Gastrocnemius medialis (tissue), 4 donors: ENCODE measurements at regions not wholly inside any gene's neighbourhood (a gene's known extent, or its start where the extent isn't known, plus 50 kb on each side); places are given as distances from the start of the nearest gene placed in this dataset.

ENCODE experiments used
- ATAC-seq, 2 donors: fragments of 150-250 bp; one replicate each; pipeline ENCODE4 v1.9.1; 2016
- DNase-seq, 2 donors: peaks; one replicate each; pipeline ENCODE4 v3.0.0-alpha.2; 2019
- H3K27ac ChIP-seq, 4 donors: fragments of 200-600 bp; sonication (generic); 1 replicate in 1 of 4; 2 replicates in 3 of 4; pipeline ENCODE4 v1.5.1; 2016 to 2018; ENCODE audit warnings: mild to moderate bottlenecking in 2 of 4, moderate library complexity in 1 of 4
- H3K27me3 ChIP-seq, 3 donors: fragments of 200-600 bp; sonication (generic) in 2 of 3; 1 replicate in 1 of 3; 2 replicates in 2 of 3; pipeline versions ENCODE4 v1.5.1 to v1.6.0; 2016 to 2019; ENCODE audit warnings: mild to moderate bottlenecking in 1 of 3, moderate library complexity in 1 of 3
- H3K36me3 ChIP-seq, 2 donors: fragments of 200-600 bp; sonication (generic) in 1 of 2; one replicate each; pipeline ENCODE4 v1.5.1; 2017 to 2018
- H3K4me1 ChIP-seq, 2 donors: fragments of 200-600 bp; sonication (generic) in 1 of 2; one replicate each; pipeline ENCODE4 v1.5.1; 2016 to 2017; ENCODE audit warnings: mild to moderate bottlenecking in 2 of 2
- H3K4me3 ChIP-seq, 4 donors: fragments of 200-600 bp; sonication (generic) in 3 of 4; 1 replicate in 1 of 4; 2 replicates in 3 of 4; pipeline ENCODE4 v1.5.1; 2016 to 2019; ENCODE audit warnings: mild to moderate bottlenecking in 2 of 4
- H3K9me3 ChIP-seq, 3 donors: fragments of 200-600 bp; sonication (generic) in 2 of 3; 1 replicate in 1 of 3; 2 replicates in 2 of 3; pipeline ENCODE4 v1.5.1; 2016 to 2019
- CTCF ChIP-seq, 5 experiments: fragments of 450-650 bp in 3 of 5; fragments of 200-600 bp in 2 of 5; sonication (generic) in 2 of 5; IDR thresholded peaks in 4 of 5; conservative IDR thresholded peaks in 1 of 5; 1 replicate in 4 of 5; 2 replicates in 1 of 5; pipeline ENCODE4 v1.5.1; 2016 to 2019; ENCODE audit warnings: antibody characterized with exemption in 5 of 5, mild to moderate bottlenecking in 3 of 5, moderate library complexity in 3 of 5
- POLR2A ChIP-seq, 2 donors: fragments of 450-650 bp; IDR thresholded peaks; one replicate each; pipeline ENCODE4 v1.6.1; 2017; ENCODE audit warnings: antibody characterized with exemption in 2 of 2, mild to moderate bottlenecking in 2 of 2, moderate library complexity in 2 of 2
- in situ Hi-C, 4 donors: fragments of 200-750 bp; cut with MboI; loops; one replicate each; pipeline versions ENCODE4 v1.15.0 to v1.8.0; 2017; ENCODE audit warnings: low sequenced_read_pairs in 4 of 4
- intact Hi-C: fragments of 100-400 bp; cut with DNase I; formaldehyde crosslinking; loops from one replicate; pipeline ENCODE4 v1.15.1; 2023; ENCODE audit warnings: low total_unique reads

- ATAC-seq (no peak), DNase-seq (no peak)
- no peak overlapping the region for H3K4me3 ChIP-seq
- H3K4me1 ChIP-seq, result no peaks in the 10 kb centered on the region
- H3K27ac ChIP-seq, result no peak overlapping the region
- no peaks in the 10 kb centered on the region for H3K27me3 ChIP-seq
- intact Hi-C loops, result no loop called here
- no peak for TF ChIP-seq POLR2A (IDR thresholded peaks at IDR 0.05)
- TF ChIP-seq CTCF (IDR thresholded peaks at IDR 0.05 in 4 of 5, conservative IDR thresholded peaks at IDR 0.05 in 1 of 5), result no peak
- H3K9me3 ChIP-seq, result no peaks in the 10 kb centered on the region
- in situ Hi-C loops, result no loop called here
- H3K36me3 ChIP-seq, result no peaks in the 10 kb centered on the region
Observed at GRCh38 chr14:87397499-87397898, 595.5 kb downstream of the GALC start.

- no peaks in the 10 kb centered on the region for H3K9me3 ChIP-seq
- intact Hi-C loops (no loop called here), in situ Hi-C loops (no loop called here)
- no peak overlapping the region for H3K27ac ChIP-seq
- no peak for TF ChIP-seq POLR2A (IDR thresholded peaks at IDR 0.05)
- no peak for TF ChIP-seq CTCF (IDR thresholded peaks at IDR 0.05 in 4 of 5, conservative IDR thresholded peaks at IDR 0.05 in 1 of 5)
- DNase-seq, result no peak
- ATAC-seq, result no peak
- H3K4me1 ChIP-seq, result no peaks in the 10 kb centered on the region
- H3K36me3 ChIP-seq, result no peaks in the 10 kb centered on the region
- no peak overlapping the region for H3K4me3 ChIP-seq
- H3K27me3 ChIP-seq, result no peaks in the 10 kb centered on the region
Observed at GRCh38 chr14:87391066-87391465, 601.9 kb downstream of the GALC start.

GRCh38 chr14:87388946-87389345 lies 604.0 kb downstream of the GALC start:
- TF ChIP-seq POLR2A (IDR thresholded peaks at IDR 0.05) (no peak), CTCF (IDR thresholded peaks at IDR 0.05 in 4 of 5, conservative IDR thresholded peaks at IDR 0.05 in 1 of 5) (no peak)
- no peaks in the 10 kb centered on the region for H3K36me3 ChIP-seq
- no peak overlapping the region for H3K27ac ChIP-seq
- H3K4me3 ChIP-seq, result no peak overlapping the region
- H3K27me3 ChIP-seq, result no peaks in the 10 kb centered on the region
- no peaks in the 10 kb centered on the region for H3K4me1 ChIP-seq
- ATAC-seq (no peak), DNase-seq (no peak)
- intact Hi-C loops, result no loop called here
- no peaks in the 10 kb centered on the region for H3K9me3 ChIP-seq
- in situ Hi-C loops, result no loop called here

GRCh38 chr14:87387806-87388205 lies 605.2 kb downstream of the GALC start:
- Histone ChIP-seq H3K36me3 (no peaks in the 10 kb centered on the region), H3K4me1 (no peaks in the 10 kb centered on the region), H3K27me3 (no peaks in the 10 kb centered on the region), H3K27ac (no peak overlapping the region), H3K9me3 (no peaks in the 10 kb centered on the region), H3K4me3 (no peak overlapping the region)
- DNase-seq (no peak), ATAC-seq (no peak)
- intact Hi-C loops (no loop called here), in situ Hi-C loops (no loop called here)
- TF ChIP-seq POLR2A (IDR thresholded peaks at IDR 0.05) (no peak), CTCF (IDR thresholded peaks at IDR 0.05 in 4 of 5, conservative IDR thresholded peaks at IDR 0.05 in 1 of 5) (no peak)

GRCh38 chr14:87386524-87386923 lies 606.5 kb downstream of the GALC start:
- H3K36me3 ChIP-seq, result no peaks in the 10 kb centered on the region
- DNase-seq, result no peak
- H3K9me3 ChIP-seq, result no peaks in the 10 kb centered on the region
- TF ChIP-seq CTCF (IDR thresholded peaks at IDR 0.05 in 4 of 5, conservative IDR thresholded peaks at IDR 0.05 in 1 of 5), result no peak
- no peak for TF ChIP-seq POLR2A (IDR thresholded peaks at IDR 0.05)
- no peak for ATAC-seq
- H3K4me3 ChIP-seq, result no peak overlapping the region
- no peak overlapping the region for H3K27ac ChIP-seq
- intact Hi-C loops (no loop called here), in situ Hi-C loops (no loop called here)
- H3K4me1 ChIP-seq, result no peaks in the 10 kb centered on the region
- H3K27me3 ChIP-seq, result no peaks in the 10 kb centered on the region
